NCI-H1436 (cell line): ENCODE measurements at regions not wholly inside any gene's neighbourhood (a gene's known extent, or its start where the extent isn't known, plus 50 kb on each side); places are given as distances from the start of the nearest gene placed in this dataset.
"Not testable (repeated sequence)": the region's sequence is repeated elsewhere in the genome, so short reads cannot be mapped to it uniquely, and the experiment has no call there.

ENCODE experiments used
- DNase-seq: peaks from one replicate; lab custom pipeline; 2025; lab: John Stamatoyannopoulos, UW

DNA sequence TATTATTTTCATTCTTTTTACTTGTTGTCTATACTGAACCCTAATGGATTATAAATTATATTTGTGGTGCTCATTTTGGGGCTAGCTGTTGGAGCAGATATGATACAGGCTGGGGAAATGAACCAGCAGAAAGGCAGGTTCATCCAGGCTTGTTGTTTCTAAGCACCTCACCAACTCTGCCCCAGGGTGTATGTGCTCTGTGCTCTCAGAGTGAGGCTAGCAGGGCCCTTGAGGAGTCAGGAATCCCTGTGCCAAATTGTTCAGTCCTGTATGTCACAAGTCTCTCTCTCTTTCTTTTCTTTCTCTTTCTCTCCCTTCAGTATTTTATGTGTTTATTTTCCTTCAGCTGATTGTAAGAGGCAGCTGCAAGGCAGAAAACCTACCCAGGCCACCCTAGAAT lies 181.1 kb upstream of the DPP10 start:
- DNase-seq = no peak

DNA sequence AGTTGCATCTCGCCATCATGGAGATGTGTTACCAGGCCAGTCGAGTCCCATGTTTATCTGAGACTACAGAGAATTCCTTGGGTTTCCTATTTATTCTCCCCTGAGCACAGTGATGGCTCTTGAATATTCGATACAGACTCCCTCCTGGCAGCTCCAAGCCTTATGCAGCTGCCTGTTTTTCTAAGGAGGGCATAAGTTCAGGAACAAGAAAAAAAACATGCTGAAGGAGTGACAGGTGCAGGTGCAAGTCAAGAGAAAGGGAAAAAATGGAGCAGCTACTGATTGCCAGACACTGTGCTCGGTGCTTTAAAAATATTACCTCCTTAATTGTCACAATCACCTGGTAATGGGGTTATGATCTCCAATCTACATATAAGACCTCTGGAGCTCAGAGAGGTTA lies 177.2 kb upstream of the DPP10 start:
- no peak for DNase-seq

GRCh38 chr2:114274957-114275356 lies 167.5 kb upstream of the DPP10 start:
- no peak for DNase-seq

GRCh38 chr2:114281188-114281587 lies 161.3 kb upstream of the DPP10 start:
- DNase-seq = no peak

DNA sequence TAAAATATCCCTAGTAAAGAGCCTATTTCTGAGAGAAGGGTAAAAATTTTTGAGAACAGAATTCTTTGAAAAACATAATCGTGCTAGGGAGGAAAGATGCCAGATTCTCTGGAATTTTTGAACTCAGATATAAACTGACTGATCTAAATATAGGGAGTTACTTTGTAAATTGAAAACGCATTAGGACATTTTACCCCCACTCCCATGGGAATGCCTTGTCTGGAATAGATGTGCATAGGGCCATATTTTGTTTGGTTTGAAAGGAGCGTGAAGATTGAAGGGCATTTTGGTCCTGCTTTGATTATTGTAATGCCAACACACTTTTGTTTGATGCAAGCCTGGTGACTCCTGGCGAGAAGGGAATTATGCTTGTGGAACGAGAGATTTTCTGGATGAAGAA lies 158.7 kb upstream of the DPP10 start:
- no peak for DNase-seq

DNA sequence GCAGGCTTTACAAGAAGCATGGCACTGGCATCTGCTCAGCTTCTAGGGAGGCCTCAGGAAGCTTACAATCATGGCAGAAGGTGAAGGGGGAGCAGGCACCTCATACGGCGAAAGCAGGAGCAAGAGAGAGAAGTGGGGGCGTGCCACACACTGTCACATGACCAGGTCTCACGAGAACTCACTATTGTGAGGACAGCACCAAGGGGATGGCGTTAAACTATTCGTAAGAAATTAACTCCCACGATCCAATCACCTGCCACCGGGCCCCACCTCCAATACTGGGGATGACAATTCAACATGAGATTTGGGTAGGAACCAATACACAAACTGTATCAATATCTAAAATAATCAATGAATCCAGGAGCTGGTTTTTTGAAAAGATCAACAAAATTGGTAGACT lies 156.0 kb upstream of the DPP10 start:
- no peak for DNase-seq

GRCh38 chr2:114293355-114293754 lies 149.1 kb upstream of the DPP10 start:
- no peak for DNase-seq

- no peak for DNase-seq
Measured at GRCh38 chr2:114294741-114295140, 147.7 kb upstream of the DPP10 start.

- DNase-seq = not testable (repeated sequence)
Measured at GRCh38 chr2:114300351-114300750, 142.1 kb upstream of the DPP10 start.

DNA sequence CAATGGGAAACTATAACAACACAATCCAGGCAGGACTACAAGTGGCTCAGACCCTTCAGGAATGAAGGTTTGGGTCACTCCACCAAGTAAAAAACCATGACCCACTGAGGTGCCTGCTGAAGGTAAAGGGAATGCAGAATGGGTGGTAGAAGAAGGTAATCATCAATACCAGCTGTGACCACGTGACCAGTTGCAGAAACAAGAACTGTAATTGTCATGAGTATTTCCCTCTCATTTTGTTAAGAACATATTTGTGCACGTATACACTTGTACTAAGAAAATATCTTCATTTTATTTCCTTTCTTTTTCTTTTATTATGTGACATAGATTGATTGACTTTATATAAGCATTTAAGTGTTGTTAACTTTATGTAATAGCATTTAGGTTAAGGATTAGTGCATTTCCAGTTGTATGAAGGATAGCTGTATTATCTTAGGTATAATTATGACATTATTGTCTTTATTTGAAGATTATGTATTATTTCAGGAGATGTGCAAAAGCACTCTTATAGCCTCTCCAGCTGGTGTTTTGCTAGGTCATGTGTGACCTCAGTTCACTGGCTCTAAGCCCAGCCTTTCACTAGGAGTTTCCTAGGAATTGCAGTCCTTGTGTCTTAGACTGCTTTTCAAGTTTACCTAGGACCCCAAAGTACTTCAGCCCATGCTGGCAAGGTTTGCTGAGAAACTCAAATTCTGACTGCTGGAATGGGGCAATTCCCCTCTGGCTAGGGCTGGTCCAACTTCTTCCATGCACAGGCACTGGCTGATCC lies 125.7 kb upstream of the DPP10 start:
- DNase-seq = no peak

- DNase-seq = no peak
Measured at GRCh38 chr2:114330594-114330993, 111.8 kb upstream of the DPP10 start.

DNA sequence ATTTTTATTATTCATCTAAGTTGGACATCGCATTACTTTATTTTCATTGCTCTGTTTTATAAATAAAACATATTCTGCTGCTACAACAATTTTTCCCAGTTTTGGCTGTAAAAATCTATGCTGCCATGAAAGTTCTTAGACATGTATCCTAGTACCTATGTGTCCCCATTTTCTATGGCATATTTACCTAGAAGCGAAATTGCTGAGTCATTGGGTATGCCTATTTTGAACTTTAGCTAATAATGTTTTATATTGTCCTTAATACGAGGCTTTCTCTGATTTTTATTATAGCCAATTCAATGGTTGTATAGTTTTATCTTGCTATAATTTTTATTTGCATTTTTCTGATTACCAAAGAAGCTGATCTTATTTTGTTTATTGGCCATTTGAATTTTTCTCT lies 110.5 kb upstream of the DPP10 start:
- no peak for DNase-seq

DNA sequence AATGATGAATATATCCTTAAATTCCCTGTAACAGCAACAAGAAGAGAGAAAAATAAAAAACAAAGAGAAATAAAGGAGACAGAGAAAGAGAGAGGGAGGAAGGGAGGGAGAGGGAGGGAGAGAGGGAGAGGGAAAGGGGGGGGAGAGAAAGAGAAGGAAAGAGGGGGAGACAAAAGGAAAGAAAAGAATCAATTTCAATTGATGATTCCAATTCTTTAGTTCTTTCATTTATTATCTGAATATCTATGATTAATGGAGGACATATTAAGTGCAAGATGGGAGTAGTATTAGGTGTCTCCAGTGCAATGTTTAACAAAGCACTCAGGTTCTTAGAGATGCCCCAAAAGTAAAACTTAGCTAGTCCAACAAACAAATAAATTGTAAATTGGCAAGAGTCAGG lies 97.2 kb upstream of the DPP10 start:
- DNase-seq = no peak

DNA sequence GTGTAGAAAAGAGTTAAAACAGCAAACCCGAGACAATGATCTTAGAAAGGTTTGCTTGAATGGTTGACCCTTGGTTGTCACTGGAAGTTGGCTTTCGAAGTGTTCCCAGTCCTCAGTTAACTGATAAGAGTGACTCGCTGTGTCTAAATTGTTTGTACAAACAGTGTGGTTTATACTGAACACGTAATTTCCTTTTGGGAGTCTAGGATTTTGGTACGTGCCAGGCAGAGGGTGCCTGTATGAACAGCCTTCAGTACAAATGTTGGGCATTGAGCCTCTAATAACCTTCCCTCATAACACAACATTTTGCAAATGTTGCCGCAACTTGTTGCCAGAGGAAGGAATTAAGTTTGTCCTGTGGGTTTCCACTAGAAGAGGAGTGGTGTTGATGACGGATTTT lies 95.8 kb upstream of the DPP10 start:
- no peak for DNase-seq

GRCh38 chr2:114350186-114350725 lies 92.2 kb upstream of the DPP10 start:
- no peak for DNase-seq

DNA sequence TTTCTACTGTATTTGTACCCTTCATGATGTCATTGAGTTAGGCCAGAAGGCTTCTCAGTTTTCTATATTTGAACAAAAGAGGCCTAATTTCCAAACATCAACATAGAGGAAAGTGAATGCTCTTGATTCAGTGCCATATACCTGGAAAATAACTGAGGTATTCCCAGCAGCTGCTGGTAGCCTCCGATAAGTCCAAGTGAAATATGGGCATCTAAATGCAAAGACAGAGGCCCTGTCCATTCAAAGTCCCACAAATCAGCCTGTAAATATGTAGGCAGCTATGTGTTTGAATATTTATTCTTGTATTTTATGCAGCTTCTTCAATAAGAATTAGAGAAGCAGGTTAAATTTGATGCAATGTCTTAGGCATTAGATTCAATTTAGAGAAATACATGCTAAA lies 89.5 kb upstream of the DPP10 start:
- no peak for DNase-seq

- DNase-seq = no peak
Measured at GRCh38 chr2:114354199-114354598, 88.2 kb upstream of the DPP10 start.

DNA sequence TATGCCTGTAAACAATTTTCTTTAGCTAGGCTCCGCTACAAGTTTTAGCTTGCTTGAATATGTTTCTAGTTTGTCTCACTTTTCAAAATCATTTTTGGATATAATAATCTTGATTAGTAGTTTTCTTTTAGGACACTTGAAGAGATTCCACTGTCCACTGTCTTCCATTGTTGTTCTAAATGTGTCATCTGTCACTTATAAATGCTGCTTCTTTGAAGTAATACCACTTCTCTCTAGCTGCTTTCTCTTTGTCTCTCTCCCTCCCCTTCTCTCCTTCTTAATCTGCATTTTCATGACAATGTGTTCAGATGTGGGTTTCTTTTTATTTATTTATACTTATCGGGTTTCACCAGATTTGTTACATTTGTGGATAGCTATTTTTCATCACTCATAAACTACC lies 73.7 kb upstream of the DPP10 start:
- DNase-seq = no peak

- not testable (repeated sequence) for DNase-seq
Measured at GRCh38 chr2:114371721-114372120, 70.7 kb upstream of the DPP10 start.

GRCh38 chr2:114373591-114373990 lies 68.8 kb upstream of the DPP10 start:
- DNase-seq = no peak

DNA sequence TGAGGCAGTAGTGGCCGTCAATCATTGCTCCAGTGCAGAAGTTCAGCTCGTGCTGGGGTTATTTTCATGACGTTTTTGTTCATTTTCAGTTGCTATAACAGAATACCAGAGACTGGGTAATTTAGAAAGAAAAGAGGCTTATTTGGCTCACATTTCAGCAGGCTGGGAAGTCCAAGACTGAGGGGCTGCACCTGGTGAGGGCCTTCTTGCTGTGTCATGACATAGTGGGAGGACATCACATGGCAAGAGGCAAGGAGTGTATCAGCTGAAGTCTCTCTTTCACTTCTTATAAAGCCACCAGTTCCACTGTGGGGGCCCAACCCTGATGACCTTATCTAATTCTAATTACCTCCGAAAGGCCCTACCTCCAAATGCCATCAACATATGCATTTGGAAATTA lies 58.0 kb upstream of the DPP10 start:
- DNase-seq = no peak

GRCh38 chr2:114389021-114389420 lies 53.4 kb upstream of the DPP10 start:
- no peak for DNase-seq
